ENCODE measurements at regions not wholly inside any gene's neighbourhood (a gene's known extent, or its start where the extent isn't known, plus 50 kb on each side); places are given as distances from the start of the nearest gene placed in this dataset.

- FAIRE-seq (no peak), DNase-seq (no peak)
- H3K9ac ChIP-seq (ENCODE audit: low read length in 3 of 3) = no peak overlapping the region
- no peak overlapping the region for H3K27ac ChIP-seq (ENCODE audit: low read depth in 2 of 2, low read length in 2 of 2)
- no peak for TF ChIP-seq CTCF (IDR thresholded peaks at IDR 0.05; ENCODE audit: borderline replicate concordance, extremely low read depth, insufficient read depth)
- H3K4me3 ChIP-seq (ENCODE audit: low read length in 3 of 3) = no peak overlapping the region
- no peaks in the 10 kb centered on the region for H3K9me3 ChIP-seq (ENCODE audit: control insufficient read depth in 2 of 3, insufficient read depth in 1 of 3, low read length in 3 of 3)
- no peaks in the 10 kb centered on the region for H3K36me3 ChIP-seq (ENCODE audit: control insufficient read depth in 2 of 3, insufficient read depth in 3 of 3, low read length in 3 of 3)
- H3K4me1 ChIP-seq (ENCODE audit: control insufficient read depth in 2 of 3, insufficient read depth in 2 of 3, low read depth in 1 of 3, low read length in 3 of 3) = no peaks in the 10 kb centered on the region
- intact Hi-C loops (cut with DNase I) = no loop called here
- H3K27me3 ChIP-seq (ENCODE audit: control insufficient read depth, insufficient read depth, low read length) = no peaks in the 10 kb centered on the region
These were observed 124.6 kb upstream of the GBE1 start for GRCh38 chr3:81886081-81886480.

DNA sequence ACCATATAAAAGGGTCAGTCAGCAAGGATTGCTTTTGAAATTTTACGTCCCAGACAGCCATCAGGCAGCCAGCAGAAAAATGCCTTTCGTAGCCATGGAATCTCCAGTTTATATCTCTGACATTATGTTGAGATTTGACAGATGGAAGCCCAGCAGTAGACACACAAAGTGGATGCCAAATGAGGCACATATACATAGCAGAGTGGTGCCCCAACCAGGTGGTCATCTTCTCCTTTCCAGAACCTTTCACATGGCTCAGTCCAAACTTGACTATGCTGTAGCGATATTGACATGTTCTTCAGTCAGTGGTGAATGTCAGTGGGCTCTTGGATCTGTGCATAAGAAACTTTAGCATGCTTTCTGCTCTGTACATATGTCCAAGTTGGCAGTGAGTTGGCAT lies 123.3 kb upstream of the GBE1 start:
- Histone ChIP-seq H3K9ac (ENCODE audit: low read length in 3 of 3) (no peak overlapping the region), H3K27me3 (ENCODE audit: control insufficient read depth, insufficient read depth, low read length) (no peaks in the 10 kb centered on the region), H3K4me3 (ENCODE audit: low read length in 3 of 3) (no peak overlapping the region), H3K36me3 (ENCODE audit: control insufficient read depth in 2 of 3, insufficient read depth in 3 of 3, low read length in 3 of 3) (no peaks in the 10 kb centered on the region), H3K9me3 (ENCODE audit: control insufficient read depth in 2 of 3, insufficient read depth in 1 of 3, low read length in 3 of 3) (no peaks in the 10 kb centered on the region), H3K4me1 (ENCODE audit: control insufficient read depth in 2 of 3, insufficient read depth in 2 of 3, low read depth in 1 of 3, low read length in 3 of 3) (no peaks in the 10 kb centered on the region), H3K27ac (ENCODE audit: low read depth in 2 of 2, low read length in 2 of 2) (no peak overlapping the region)
- no peak for TF ChIP-seq CTCF (IDR thresholded peaks at IDR 0.05; ENCODE audit: borderline replicate concordance, extremely low read depth, insufficient read depth)
- intact Hi-C loops (cut with DNase I) = no loop called here
- no peak for DNase-seq
- no peak for FAIRE-seq

DNA sequence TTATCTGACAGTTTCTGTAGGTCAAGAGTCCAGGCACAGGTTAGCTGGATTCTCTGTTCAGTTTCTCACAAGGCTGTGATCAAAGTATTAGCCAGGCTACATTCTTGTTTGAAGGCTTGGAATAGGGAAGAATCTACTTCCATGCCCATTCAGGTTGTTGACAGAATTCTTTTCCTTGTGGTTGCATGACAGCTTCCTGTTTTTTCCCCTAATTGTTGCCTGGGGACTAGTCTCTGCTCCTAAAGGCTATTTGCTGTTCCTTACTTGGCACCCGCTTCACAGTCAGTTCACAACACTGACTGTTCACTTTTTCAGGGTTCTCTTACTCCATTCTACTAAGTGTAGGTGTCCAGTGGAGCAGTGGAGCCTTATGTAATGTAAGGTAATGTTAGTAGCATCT lies 115.4 kb upstream of the GBE1 start:
- H3K4me1 ChIP-seq (ENCODE audit: control insufficient read depth in 2 of 3, insufficient read depth in 2 of 3, low read depth in 1 of 3, low read length in 3 of 3) = no peaks in the 10 kb centered on the region
- intact Hi-C loops (cut with DNase I) = no loop called here
- DNase-seq (no peak), FAIRE-seq (no peak)
- no peak for TF ChIP-seq CTCF (IDR thresholded peaks at IDR 0.05; ENCODE audit: borderline replicate concordance, extremely low read depth, insufficient read depth)
- no peak overlapping the region for H3K27ac ChIP-seq (ENCODE audit: low read depth in 2 of 2, low read length in 2 of 2)
- no peaks in the 10 kb centered on the region for H3K9me3 ChIP-seq (ENCODE audit: control insufficient read depth in 2 of 3, insufficient read depth in 1 of 3, low read length in 3 of 3)
- H3K4me3 ChIP-seq (ENCODE audit: low read length in 3 of 3) = no peak overlapping the region
- no peaks in the 10 kb centered on the region for H3K36me3 ChIP-seq (ENCODE audit: control insufficient read depth in 2 of 3, insufficient read depth in 3 of 3, low read length in 3 of 3)
- H3K27me3 ChIP-seq (ENCODE audit: control insufficient read depth, insufficient read depth, low read length) = no peaks in the 10 kb centered on the region
- no peak overlapping the region for H3K9ac ChIP-seq (ENCODE audit: low read length in 3 of 3)

DNA sequence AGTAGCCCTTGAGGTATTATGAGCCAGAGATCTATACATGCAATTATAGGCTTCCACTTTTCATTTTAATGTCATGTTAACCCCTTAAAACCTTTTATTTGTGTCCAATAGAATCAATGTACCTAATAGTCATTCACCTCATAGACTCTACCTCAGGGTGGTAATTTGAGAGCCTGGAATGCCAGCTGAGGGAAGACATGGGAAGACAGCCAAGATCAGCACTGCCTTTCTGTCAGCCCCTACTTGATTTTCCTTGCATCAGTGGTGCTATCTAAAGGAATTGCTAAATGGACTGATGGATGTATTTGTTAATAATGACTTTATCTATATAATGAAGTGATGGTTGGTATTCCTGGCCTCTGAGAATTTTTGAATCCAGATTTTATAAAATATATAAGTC lies 113.3 kb upstream of the GBE1 start:
- Histone ChIP-seq H3K27ac (ENCODE audit: low read depth in 2 of 2, low read length in 2 of 2) (no peak overlapping the region), H3K4me3 (ENCODE audit: low read length in 3 of 3) (no peak overlapping the region), H3K27me3 (ENCODE audit: control insufficient read depth, insufficient read depth, low read length) (no peaks in the 10 kb centered on the region), H3K9ac (ENCODE audit: low read length in 3 of 3) (no peak overlapping the region), H3K9me3 (ENCODE audit: control insufficient read depth in 2 of 3, insufficient read depth in 1 of 3, low read length in 3 of 3) (no peaks in the 10 kb centered on the region), H3K36me3 (ENCODE audit: control insufficient read depth in 2 of 3, insufficient read depth in 3 of 3, low read length in 3 of 3) (no peaks in the 10 kb centered on the region), H3K4me1 (ENCODE audit: control insufficient read depth in 2 of 3, insufficient read depth in 2 of 3, low read depth in 1 of 3, low read length in 3 of 3) (no peaks in the 10 kb centered on the region)
- DNase-seq (no peak), FAIRE-seq (no peak)
- intact Hi-C loops (cut with DNase I) = no loop called here
- no peak for TF ChIP-seq CTCF (IDR thresholded peaks at IDR 0.05; ENCODE audit: borderline replicate concordance, extremely low read depth, insufficient read depth)
